ENCODE measurements at regions not wholly inside any gene's neighbourhood (a gene's known extent, or its start where the extent isn't known, plus 50 kb on each side); places are given as distances from the start of the nearest gene placed in this dataset.
"Not testable (repeated sequence)": the region's sequence is repeated elsewhere in the genome, so short reads cannot be mapped to it uniquely, and the experiment has no call there.

DNA sequence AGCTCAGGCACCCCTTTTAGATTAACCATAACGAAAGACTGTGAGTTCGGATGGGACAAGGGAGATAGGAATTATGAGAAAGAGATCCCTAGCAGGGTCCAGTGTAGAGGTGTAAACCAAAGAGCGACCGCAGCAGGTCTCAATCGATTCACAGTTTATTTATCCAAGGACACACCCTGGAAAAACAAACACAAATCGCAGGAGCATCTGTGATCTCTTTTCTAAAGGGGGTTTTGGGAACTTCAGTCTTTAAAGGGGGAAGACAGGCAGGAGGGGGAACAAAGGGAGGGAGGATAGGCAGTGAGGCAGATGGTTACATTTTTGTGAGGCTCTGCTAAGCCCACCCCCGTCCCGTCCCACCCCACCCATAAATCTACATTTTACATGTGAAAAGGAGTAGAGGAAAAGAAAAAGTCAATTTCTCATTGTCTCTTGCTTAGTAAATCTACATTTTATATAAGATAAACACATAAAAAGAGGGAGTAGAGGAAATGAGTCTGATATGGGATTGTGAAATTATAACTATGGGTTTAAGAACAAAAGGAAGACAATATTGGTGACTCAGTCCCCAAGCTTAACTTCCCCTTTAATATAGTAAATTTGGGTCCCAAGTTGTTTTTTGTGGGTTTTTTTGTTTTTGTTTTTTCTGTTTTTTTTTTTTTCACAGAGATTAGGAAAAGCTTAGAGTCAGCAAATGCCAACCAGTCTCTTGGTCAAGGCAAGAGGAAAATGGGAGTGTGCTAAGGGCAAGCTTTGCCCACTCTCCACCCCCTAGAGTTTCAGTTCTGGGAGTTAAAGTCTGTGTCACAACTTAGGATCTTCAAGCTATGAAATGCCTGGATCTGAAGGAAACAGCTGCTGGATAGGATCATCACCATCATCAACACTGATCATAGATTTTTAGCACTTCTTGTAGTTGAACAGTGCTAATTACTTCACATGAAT lies 160.9 kb upstream of the CDH5 start:
- no peak for DNase-seq

DNA sequence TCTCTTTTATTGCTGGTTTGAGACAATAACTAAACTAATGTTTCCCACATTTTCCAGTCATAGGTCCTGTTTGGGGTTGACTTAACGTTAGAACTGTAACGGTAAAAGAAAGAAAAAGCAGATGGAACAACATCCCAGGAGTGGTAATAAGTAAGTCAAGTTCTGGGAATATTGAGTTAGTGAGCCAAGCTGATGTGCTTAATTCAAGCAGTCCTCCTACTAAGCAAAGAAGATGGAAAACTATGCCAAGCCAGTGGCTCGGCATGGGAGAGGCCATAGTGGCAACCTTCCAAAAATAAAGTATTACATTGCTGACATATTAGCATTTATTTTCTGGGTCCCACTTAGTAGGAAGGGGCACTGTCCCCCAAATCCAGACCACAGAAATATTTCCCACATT lies 161.7 kb upstream of the CDH5 start:
- no peak for DNase-seq

- DNase-seq, result no peak
Observed at GRCh38 chr16:66203476-66203875, 163.0 kb upstream of the CDH5 start.

DNA sequence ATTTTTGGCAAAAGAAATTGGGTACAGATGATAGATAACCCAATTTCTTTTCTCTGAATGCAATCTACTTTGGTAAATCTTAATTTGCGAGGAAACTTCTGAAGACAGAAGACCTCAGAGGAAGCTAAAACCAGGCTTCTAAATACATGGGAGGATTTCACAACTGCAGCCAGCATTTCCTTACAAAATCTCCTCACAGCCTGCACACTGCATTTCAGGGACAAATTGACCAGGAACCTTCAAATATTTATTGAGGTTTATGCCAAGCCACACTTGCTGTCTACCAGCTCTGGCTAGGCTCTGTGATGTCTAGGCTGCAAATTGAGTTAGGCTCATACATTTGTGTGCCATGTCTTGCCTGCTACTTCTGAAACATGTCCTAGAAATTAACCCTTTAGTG lies 167.3 kb upstream of the CDH5 start:
- no peak for DNase-seq

DNA sequence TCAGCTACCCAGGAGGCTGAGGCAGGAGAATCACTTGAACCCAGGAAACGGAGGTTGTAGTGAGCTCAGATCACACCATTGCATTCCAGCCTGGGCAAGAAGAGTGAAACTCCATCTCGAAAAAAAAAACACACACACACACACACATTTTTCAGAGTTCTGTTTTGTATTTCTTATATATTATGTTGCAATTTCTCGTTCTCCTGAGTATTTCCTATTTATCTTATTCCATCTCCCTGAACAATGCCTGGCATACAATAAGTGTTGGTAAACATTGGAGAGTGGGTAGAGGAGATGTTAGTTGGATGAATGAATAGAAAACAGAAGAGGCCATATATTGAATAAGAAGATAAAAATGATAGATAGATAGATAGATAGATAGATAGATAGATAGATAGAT lies 167.8 kb upstream of the CDH5 start:
- DNase-seq, result no peak

- no peak for DNase-seq
Observed at GRCh38 chr16:66197668-66198278, 168.7 kb upstream of the CDH5 start.

DNA sequence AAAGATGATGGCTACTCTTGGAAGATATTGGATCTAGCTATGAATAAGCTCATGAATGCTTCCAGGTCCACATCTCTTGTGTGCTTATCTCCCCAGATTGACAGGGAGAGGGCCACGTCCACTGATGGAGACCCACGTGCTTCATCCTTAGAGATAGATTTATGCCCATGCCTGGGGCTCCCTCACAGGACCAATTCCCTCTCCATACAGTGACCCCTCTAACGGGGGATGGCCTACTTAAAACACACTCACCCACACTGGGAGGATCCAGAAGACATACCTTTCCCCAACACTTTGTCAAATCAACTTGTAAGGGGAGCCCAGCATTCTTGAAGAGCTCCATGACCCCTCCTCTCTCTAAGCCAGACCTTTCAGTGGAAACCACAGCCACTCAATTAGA lies 169.7 kb upstream of the CDH5 start:
- no peak for DNase-seq

DNA sequence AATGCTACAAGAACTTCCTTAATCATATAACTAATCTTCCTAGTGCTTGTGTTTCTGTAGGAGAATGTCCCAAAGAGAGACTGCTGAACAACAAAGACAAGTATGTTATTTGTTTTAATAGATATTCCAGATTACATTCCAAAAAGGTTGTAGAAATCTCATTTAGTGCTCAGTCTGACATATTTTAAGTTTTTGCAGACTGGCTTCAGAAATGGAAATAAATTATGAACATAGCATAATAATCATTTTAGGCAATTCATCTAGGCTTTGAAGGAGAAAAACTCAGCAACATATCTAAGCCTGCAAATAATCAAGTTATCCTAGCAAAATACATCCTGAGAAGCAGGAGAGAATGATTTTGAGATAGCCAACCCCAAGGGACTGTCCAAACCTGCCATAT lies 171.6 kb upstream of the CDH5 start:
- DNase-seq, result no peak

DNA sequence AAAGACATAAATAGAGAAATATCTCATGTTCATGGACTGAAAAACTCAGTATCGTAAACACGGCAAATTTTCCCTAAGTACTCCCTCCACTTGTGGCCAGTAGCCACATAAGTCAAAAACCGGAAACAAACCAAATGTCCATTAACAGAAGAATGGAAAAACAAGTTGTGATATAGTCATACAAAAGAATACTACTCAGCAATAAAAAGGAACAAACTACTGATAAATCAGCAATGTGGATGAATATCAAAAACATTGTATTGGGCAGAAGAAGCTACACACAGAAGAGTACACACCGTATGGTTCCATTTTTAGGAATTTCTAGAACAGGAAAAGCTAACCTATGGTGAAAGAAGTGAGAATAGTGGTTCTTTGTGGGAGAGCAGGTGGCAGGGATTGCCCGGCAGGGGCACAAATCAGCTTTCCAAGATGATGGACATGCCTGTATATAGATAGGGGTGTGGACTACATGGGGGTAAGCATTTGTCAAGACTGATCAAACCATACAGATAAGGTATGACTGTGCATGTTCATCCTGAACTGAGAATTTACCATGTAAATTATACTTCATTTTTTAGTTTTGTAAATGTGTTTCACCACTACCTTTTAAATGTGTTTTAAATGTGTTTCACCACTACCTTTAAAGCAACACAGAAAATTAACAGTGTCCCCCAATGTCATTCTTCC lies 172.8 kb upstream of the CDH5 start:
- no peak for DNase-seq

- no peak for DNase-seq
Observed at GRCh38 chr16:66190411-66190810, 176.1 kb upstream of the CDH5 start.

- DNase-seq, result no peak
Observed at GRCh38 chr16:66189951-66190350, 176.5 kb upstream of the CDH5 start.

- DNase-seq, result no peak
Observed at GRCh38 chr16:66188917-66189725, 177.4 kb upstream of the CDH5 start.

GRCh38 chr16:66186251-66186785 lies 180.2 kb upstream of the CDH5 start:
- DNase-seq, result no peak

DNA sequence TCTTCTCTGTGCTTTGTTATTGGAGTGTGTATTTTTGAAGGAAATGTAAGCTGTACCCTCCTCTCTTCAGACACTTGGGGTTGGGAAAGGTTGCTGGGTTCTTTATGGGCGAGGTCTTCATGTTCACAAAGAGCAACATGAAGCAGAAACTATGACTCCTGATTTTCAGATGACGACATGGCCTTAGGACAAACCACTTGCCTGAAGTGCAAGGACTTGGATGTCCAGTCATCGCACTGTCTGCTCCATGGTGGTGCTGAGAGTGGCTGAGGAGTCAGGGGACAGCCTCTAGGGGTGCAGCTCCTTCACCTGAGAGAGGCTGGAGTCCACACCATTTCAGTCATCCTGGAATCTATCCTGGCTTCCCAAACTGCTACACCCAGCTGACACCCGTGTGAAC lies 183.9 kb upstream of the CDH5 start:
- no peak for DNase-seq

DNA sequence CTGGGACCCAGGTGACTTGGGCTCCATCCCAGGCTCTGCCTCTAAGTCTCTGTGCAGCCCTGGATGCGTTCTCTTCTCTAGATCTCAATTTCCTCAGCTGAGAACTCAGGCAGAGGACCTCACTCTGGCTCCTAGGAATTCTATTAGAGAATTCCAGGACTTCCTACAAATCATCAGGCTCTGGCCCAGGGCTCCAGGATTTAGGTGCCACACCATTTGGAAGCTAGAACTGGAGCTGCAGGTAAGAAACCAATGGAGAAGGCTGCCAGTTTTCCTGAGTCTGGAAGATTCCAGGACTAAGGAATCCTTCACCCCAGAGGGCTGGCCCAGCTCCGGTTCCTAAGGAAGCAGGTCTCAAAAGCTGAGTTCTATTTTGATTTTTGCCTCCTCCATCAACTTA lies 189.8 kb upstream of the CDH5 start:
- DNase-seq, result no peak

DNA sequence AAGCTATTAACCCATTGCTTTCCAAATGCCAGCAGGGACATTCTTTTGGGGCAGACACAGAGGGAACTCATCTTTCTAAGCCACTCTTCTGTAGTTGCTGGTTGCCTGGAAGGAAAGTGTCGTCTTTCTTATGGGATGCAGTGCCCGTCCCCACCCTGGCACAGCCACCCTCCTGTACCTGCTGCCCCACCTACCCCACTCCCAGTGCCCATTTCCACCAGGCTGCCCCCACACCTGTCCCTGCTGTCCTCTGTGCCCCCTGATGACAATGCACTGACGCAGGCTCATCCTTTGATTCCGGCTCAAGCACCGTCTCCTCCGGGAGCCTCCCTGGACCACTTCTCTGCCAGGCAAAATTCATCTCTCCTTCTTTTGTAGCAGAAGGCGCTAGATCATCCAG lies 190.4 kb upstream of the CDH5 start:
- DNase-seq, result no peak

DNA sequence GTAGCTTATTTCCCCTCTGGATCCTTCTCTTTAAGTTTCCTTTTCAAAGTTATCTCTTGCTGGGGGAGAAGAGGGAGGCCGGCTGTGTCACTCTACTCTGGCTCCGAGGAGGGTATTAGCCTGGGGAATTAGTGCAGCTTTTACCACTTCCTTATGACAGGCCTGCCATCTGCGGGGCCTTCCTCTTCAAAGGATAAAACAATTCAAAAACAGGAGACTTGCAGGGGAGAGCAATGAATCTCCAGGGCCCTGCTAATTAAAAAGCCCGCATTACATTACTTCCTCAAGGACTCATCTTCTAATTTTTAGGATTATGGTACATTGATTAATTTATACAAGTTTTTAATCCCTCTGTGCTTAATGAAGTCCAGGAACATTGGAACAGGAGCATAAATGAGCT lies 190.9 kb upstream of the CDH5 start:
- DNase-seq, result no peak

DNA sequence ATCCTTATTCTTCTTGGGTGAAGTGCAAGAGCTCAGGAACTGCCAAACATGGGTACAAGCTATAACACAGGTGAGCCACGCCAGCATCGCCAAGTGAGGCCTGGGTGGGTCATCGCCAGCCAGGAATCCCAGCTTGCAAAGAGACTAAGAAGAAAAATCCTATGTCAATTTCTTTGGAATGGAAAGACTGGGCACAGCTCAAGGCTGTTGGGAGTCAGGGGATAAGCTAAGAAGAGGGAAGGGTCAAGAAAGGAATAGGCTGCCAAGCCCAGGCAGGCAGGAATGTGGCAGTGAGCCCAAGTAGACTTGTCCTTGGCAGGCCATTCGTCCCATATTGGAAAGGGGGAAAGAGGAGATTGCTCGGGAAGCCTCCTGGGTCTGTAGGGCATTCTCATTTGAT lies 191.4 kb upstream of the CDH5 start:
- no peak for DNase-seq

- DNase-seq, result not testable (repeated sequence)
Observed at GRCh38 chr16:66173796-66174195, 192.7 kb upstream of the CDH5 start.

GRCh38 chr16:66173181-66173580 lies 193.3 kb upstream of the CDH5 start:
- not testable (repeated sequence) for DNase-seq

- no peak for DNase-seq
Observed at GRCh38 chr16:66172463-66172862, 194.0 kb upstream of the CDH5 start.

DNA sequence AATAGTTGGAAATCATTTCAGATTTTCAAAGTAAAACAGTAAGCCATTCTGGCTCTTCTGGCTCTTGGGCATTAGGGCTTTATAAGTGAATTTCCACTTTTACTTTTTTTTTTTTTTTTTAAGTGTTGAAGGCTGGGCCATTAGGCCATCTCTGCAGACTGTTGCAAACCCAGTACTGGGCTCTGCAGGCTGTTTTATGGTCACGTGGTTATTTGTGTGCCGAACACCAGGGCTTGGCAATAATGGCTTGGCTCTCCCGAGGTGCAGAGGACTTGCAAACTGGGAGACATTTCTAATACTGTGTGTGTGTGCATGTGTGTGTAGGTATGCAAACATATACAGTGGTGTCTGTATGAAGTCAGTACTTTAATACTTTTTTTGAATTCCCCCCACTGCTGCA lies 194.9 kb upstream of the CDH5 start:
- no peak for DNase-seq

- no peak for DNase-seq
Observed at GRCh38 chr16:66170989-66171388, 195.5 kb upstream of the CDH5 start.
